HEK293 (cell line): ENCODE measurements at regions not wholly inside any gene's neighbourhood (a gene's known extent, or its start where the extent isn't known, plus 50 kb on each side); places are given as distances from the start of the nearest gene placed in this dataset.

ENCODE experiments used
- CTCF ChIA-PET: fragments of 350-600 bp; formaldehyde crosslinking; extraction: SDS; loops from one replicate; lab custom pipeline; 2021; ENCODE audit warnings: antibody characterized with exemption; lab: Yijun Ruan, JAX
- POLR2A ChIA-PET: fragments of 300-600 bp; formaldehyde crosslinking; extraction: SDS; loops from one replicate; lab custom pipeline; 2020; ENCODE audit warnings: antibody characterized with exemption, inconsistent platforms; lab: Yijun Ruan, JAX
- H3K27ac ChIP-seq: fragments of 200-500 bp; sonication (Bioruptor generic); 2 replicates; pipeline ENCODE4 v1.5.1; 2014; ENCODE audit warnings: low read depth, low read length, control low read depth, inconsistent platforms; ENCODE audit errors: extremely low read depth
- H3K36me3 ChIP-seq, 2 experiments: fragments of 200-500 bp in 1 of 2; sonication (Bioruptor generic) in 1 of 2; 1 replicate in 1 of 2; 2 replicates in 1 of 2; pipeline ENCODE4 v1.5.1; 2014 to 2017; ENCODE audit warnings: inconsistent platforms in 2 of 2, low read length in 2 of 2; ENCODE audit not compliant: control insufficient read depth in 2 of 2, insufficient read depth in 1 of 2
- H3K4me1 ChIP-seq: fragments of 200-500 bp; sonication (Bioruptor generic); 2 replicates; pipeline ENCODE4 v1.5.1; 2014; ENCODE audit warnings: mild to moderate bottlenecking, low read length, inconsistent platforms; ENCODE audit not compliant: control insufficient read depth, insufficient read depth
- H3K4me3 ChIP-seq: 2 replicates; pipeline ENCODE4 v1.5.1; 2011; ENCODE audit warnings: low read depth, mild to moderate bottlenecking, control low read depth, low read length, moderate library complexity
- H3K9me3 ChIP-seq: fragments of 200-500 bp; sonication (Bioruptor generic); 2 replicates; pipeline ENCODE4 v1.5.1; 2014; ENCODE audit warnings: low read depth, low read length, inconsistent platforms; ENCODE audit not compliant: control insufficient read depth, insufficient read depth
- MYNN ChIP-seq: fragments of 450-650 bp; formaldehyde crosslinking; IDR thresholded peaks from 2 replicates; pipeline ENCODE4 v1.5.1; 2016; ENCODE audit warnings: missing biosample characterization, missing genetic modification characterization, borderline replicate concordance
- SCRT2 ChIP-seq: fragments of 450-650 bp; formaldehyde crosslinking; IDR thresholded peaks from 2 replicates; pipeline ENCODE4 v1.5.1; 2016; ENCODE audit warnings: missing biosample characterization, missing genetic modification characterization
- SETDB1 ChIP-seq: IDR thresholded peaks from one replicate; pipeline ENCODE4 v1.6.1; 2017; ENCODE audit warnings: mild to moderate bottlenecking, low read length, moderate library complexity, mixed read lengths; ENCODE audit not compliant: insufficient read length
- ZBTB11 ChIP-seq: fragments of 450-650 bp; formaldehyde crosslinking; conservative IDR thresholded peaks from 2 replicates; pipeline ENCODE4 v1.5.1; 2016; ENCODE audit warnings: low read depth, missing biosample characterization, missing genetic modification characterization
- ZBTB20 ChIP-seq: fragments of 450-650 bp; formaldehyde crosslinking; IDR thresholded peaks from 2 replicates; pipeline ENCODE4 v1.5.1; 2016; ENCODE audit warnings: missing biosample characterization, missing genetic modification characterization
- ZBTB26 ChIP-seq: fragments of 450-650 bp; formaldehyde crosslinking; optimal IDR thresholded peaks from 2 replicates; pipeline ENCODE3; 2016; ENCODE audit warnings: missing biosample characterization, mild to moderate bottlenecking, missing genetic modification characterization
- ZIC2 ChIP-seq: fragments of 450-650 bp; formaldehyde crosslinking; IDR thresholded peaks from 2 replicates; pipeline ENCODE4 v1.5.1; 2016; ENCODE audit warnings: missing biosample characterization, missing genetic modification characterization
- ZNF223 ChIP-seq: fragments of 450-650 bp; formaldehyde crosslinking; IDR thresholded peaks from 2 replicates; pipeline ENCODE4 v1.5.1; 2016; ENCODE audit warnings: missing biosample characterization, missing genetic modification characterization
- ZNF24 ChIP-seq: fragments of 450-650 bp; formaldehyde crosslinking; IDR thresholded peaks from 2 replicates; pipeline ENCODE4 v1.5.1; 2016; ENCODE audit warnings: missing biosample characterization, missing genetic modification characterization
- ZNF274 ChIP-seq, 2 experiments: fragments of 200-500 bp in 1 of 2; fragments of 450-650 bp in 1 of 2; sonication (Bioruptor generic) in 1 of 2; formaldehyde crosslinking in 1 of 2; IDR thresholded peaks; 2 replicates each; pipeline versions ENCODE4 v1.5.1 to v1.6.1; 2014 to 2016; ENCODE audit warnings: borderline replicate concordance in 1 of 2, inconsistent platforms in 1 of 2, low read length in 1 of 2, missing biosample characterization in 1 of 2, missing genetic modification characterization in 1 of 2
- ZNF280D ChIP-seq: fragments of 450-650 bp; formaldehyde crosslinking; IDR thresholded peaks from 2 replicates; pipeline ENCODE4 v1.5.1; 2016; ENCODE audit warnings: missing biosample characterization, missing genetic modification characterization
- ZNF366 ChIP-seq: fragments of 450-650 bp; formaldehyde crosslinking; conservative IDR thresholded peaks from 2 replicates; pipeline ENCODE4 v1.5.1; 2016; ENCODE audit warnings: missing biosample characterization, missing genetic modification characterization
- ZNF423 ChIP-seq: fragments of 450-650 bp; formaldehyde crosslinking; IDR thresholded peaks from 2 replicates; pipeline ENCODE4 v1.5.1; 2016; ENCODE audit warnings: missing biosample characterization, missing genetic modification characterization
- ZNF658 ChIP-seq: fragments of 450-650 bp; formaldehyde crosslinking; IDR thresholded peaks from 2 replicates; pipeline ENCODE4; 2016; ENCODE audit warnings: missing biosample characterization, missing genetic modification characterization
- TF ChIP-seq, protein P1 (sequence below): fragments of 450-650 bp; formaldehyde crosslinking; IDR thresholded peaks from 2 replicates; pipeline ENCODE4 v1.5.1; 2016; ENCODE audit warnings: missing biosample characterization, missing genetic modification characterization
- TF ChIP-seq, protein P2 (sequence below): fragments of 450-650 bp; formaldehyde crosslinking; IDR thresholded peaks from 2 replicates; pipeline ENCODE4 v1.5.1; 2016; ENCODE audit warnings: missing biosample characterization, missing genetic modification characterization
- TF ChIP-seq, protein P3 (sequence below): fragments of 450-650 bp; formaldehyde crosslinking; IDR thresholded peaks from 2 replicates; pipeline ENCODE4 v1.5.1; 2017; ENCODE audit warnings: missing biosample characterization, missing genetic modification characterization

DNA sequence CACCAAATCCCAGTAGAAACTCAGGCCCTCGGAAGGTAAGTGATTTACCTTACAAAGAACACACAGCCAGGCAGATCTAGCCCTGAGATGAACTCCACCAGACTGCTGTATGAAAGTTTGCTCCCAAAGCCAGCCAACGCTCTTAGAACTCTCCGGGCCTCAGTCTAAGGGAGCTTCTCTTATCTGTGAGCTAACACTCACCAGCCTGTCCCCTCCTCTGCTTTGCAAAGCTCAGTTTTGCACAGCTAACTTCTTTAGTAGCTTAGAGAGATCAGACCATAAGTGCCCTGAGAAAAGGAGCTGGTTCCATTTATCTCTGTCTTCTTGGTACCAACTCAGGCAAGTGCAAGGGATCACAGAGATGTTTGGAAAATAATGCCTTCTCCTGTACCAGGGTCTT lies 195.8 kb upstream of the JUN start:
- ChIA-PET POLR2A (no interaction called here), CTCF (interaction anchor here (0.6 to 1.3 kb wide), 2 partner anchors 780 to 879 kb away, joined by 3 to 4 read pairs; no protein-coding TSS in a partner anchor)
- TF ChIP-seq ZNF274 (IDR thresholded peaks at IDR 0.05; ENCODE audit: low read length) (no peak), ZNF274 (tag by site-specific recombination; IDR thresholded peaks at IDR 0.05; ENCODE audit: borderline replicate concordance) (no peak), ZNF223 (no peak), SETDB1 (no peak), ZNF366 (no peak), ZBTB26 (tag by site-specific recombination) (no peak)
- TF ChIP-seq, protein P1, sequence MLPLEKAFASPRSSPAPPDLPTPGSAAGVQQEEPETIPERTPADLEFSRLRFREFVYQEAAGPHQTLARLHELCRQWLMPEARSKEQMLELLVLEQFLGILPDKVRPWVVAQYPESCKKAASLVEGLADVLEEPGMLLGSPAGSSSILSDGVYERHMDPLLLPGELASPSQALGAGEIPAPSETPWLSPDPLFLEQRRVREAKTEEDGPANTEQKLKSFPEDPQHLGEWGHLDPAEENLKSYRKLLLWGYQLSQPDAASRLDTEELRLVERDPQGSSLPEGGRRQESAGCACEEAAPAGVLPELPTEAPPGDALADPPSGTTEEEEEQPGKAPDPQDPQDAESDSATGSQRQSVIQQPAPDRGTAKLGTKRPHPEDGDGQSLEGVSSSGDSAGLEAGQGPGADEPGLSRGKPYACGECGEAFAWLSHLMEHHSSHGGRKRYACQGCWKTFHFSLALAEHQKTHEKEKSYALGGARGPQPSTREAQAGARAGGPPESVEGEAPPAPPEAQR (tag by site-specific recombination) = no peak
- Histone ChIP-seq H3K9me3 (no peaks in the 10 kb centered on the region), H3K27ac (no peak overlapping the region), H3K36me3 (no peaks in the 10 kb centered on the region), H3K4me1 (peaks cover 4% of the 10 kb centered on the region), H3K4me3 (no peak overlapping the region)

DNA sequence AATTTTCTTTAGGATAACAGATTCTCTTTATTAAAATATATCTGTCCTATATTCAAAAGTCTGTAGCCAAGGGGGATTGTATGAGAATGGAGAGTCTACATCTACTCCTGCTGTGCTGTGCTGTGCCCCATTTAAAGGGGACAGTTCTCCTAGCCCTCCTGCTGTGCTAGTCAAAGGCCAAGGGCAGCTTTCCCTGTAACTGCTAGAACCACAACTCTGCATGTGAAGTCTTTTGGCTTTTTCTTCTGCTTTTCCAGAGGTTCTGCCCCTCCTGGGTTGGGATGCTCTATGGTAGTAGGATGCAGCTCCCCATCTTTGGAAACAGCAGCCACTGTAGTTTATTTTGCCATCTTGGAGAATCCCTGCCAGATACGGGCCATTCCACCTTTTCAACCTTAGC lies 197.5 kb upstream of the JUN start:
- Histone ChIP-seq H3K9me3 (no peaks in the 10 kb centered on the region), H3K4me3 (no peak overlapping the region), H3K36me3 (no peaks in the 10 kb centered on the region), H3K27ac (no peak overlapping the region), H3K4me1 (peaks cover 4% of the 10 kb centered on the region)
- no peak for TF ChIP-seq ZNF658 (tag by site-specific recombination)
- no peak for TF ChIP-seq ZNF280D
- TF ChIP-seq ZIC2 = 0 out of 2 replicates have a peak, but pooled peaks have one; percentile 29
- TF ChIP-seq, protein P2, sequence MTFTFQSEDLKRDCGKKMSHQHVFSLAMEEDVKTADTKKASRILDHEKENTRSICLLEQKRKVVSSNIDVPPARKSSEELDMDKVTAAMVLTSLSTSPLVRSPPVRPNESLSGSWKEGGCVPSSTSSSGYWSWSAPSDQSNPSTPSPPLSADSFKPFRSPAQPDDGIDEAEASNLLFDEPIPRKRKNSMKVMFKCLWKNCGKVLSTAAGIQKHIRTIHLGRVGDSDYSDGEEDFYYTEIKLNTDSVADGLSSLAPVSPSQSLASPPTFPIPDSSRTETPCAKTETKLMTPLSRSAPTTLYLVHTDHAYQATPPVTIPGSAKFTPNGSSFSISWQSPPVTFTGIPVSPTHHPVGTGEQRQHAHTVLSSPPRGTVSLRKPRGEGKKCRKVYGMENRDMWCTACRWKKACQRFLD (tag by site-specific recombination) = no peak
- TF ChIP-seq MYNN = no peak
- POLR2A ChIA-PET = no interaction called here
- CTCF ChIA-PET = no interaction called here

DNA sequence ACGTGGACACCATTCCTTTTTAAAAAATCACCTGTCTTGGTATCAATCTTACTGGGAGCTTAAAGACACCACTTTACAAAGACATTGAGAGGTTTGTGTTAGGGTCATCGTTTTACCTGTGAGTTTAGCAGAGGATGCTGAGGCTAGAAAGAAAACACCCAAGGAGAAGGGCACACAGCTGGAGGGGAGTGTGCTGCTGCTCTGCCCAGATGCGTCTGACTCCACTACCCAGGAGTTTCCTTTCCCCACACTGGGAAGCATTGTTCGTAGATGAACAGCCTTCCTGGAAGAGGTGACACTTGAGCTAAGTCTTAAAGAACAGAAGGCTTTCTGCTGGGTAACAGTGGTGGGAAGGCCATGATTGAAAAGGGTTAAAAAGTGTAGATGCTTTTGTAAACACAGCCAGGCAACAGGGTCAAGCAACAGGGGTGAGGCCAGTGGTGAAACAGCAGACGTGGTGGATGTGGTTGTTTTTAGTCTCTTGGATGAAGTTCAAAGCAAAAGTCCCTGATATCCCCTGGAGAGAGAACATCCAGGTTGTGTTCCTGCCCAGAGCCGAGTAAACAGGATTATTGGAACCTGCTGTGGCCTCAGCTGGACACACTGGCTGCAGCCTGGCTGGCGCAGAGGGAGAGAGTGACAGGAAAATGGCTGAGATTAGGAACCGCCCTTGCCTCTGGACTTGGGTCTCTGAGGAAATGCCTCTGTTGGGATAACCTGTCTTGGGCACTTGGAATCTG lies 198.6 kb upstream of the JUN start:
- H3K27ac ChIP-seq = no peak overlapping the region
- H3K36me3 ChIP-seq = no peaks in the 10 kb centered on the region
- H3K4me3 ChIP-seq = no peak overlapping the region
- H3K9me3 ChIP-seq = no peaks in the 10 kb centered on the region
- CTCF ChIA-PET = no interaction called here
- POLR2A ChIA-PET = no interaction called here
- H3K4me1 ChIP-seq = peaks cover 4% of the 10 kb centered on the region
- TF ChIP-seq ZBTB11 (tag by site-specific recombination) (no peak), SCRT2 (tag by site-specific recombination) (peak; percentile 63; the same call in 1 of the 2 replicates), MYNN (no peak), ZNF24 (tag by site-specific recombination) (no peak), ZBTB20 (tag by site-specific recombination) (peak; percentile 23; the same call in 1 of the 2 replicates), ZIC2 (peak; percentile 100), ZNF423 (tag by site-specific recombination) (peak; percentile 45; the same call in 1 of the 2 replicates)
- TF ChIP-seq, protein P3, sequence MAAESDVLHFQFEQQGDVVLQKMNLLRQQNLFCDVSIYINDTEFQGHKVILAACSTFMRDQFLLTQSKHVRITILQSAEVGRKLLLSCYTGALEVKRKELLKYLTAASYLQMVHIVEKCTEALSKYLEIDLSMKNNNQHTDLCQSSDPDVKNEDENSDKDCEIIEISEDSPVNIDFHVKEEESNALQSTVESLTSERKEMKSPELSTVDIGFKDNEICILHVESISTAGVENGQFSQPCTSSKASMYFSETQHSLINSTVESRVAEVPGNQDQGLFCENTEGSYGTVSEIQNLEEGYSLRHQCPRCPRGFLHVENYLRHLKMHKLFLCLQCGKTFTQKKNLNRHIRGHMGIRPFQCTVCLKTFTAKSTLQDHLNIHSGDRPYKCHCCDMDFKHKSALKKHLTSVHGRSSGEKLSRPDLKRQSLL (tag by site-specific recombination) = no peak
- TF ChIP-seq, all 188 proteins: peak for 4
